Peyer's patch (tissue), 4 donors: ENCODE measurements at regions not wholly inside any gene's neighbourhood (a gene's known extent, or its start where the extent isn't known, plus 50 kb on each side); places are given as distances from the start of the nearest gene placed in this dataset.

Experiments
- CTCF ChIP-seq, 6 experiments: fragments of 450-650 bp in 4 of 6; fragments of 200-600 bp in 2 of 6; sonication (generic) in 1 of 6; IDR thresholded peaks; one replicate each; pipeline ENCODE4 v1.5.1; 2017 to 2019; ENCODE audit warnings: antibody characterized with exemption in 6 of 6, mild to moderate bottlenecking in 3 of 6, moderate library complexity in 1 of 6
- POLR2A ChIP-seq, 2 donors: fragments of 450-650 bp; IDR thresholded peaks; one replicate each; pipeline ENCODE4 v1.5.1; 2017; ENCODE audit warnings: antibody characterized with exemption in 2 of 2, mild to moderate bottlenecking in 2 of 2, moderate library complexity in 2 of 2

GRCh38 chr11:37170311-37170710 lies 572.3 kb upstream of the RAG2 start:
- TF ChIP-seq CTCF (IDR thresholded peaks at IDR 0.05) = no peak
- TF ChIP-seq POLR2A (IDR thresholded peaks at IDR 0.05) = no peak
